Lung (tissue), 11 donors: ENCODE measurements at regions not wholly inside any gene's neighbourhood (a gene's known extent, or its start where the extent isn't known, plus 50 kb on each side); places are given as distances from the start of the nearest gene placed in this dataset.
A peak's percentile ranks its signal among the peaks of the same experiment; 100 is the strongest.

ENCODE experiments used
- ATAC-seq: fragments of 200-7000 bp; cut with Tn5 transposase; one replicate; pipeline ENCODE4 v1.9.1; 2020; ENCODE audit warnings: moderate number of reproducible peaks; ENCODE audit not compliant: insufficient read depth, low FRiP score
- DNase-seq, 3 donors: peaks; one replicate each; pipeline ENCODE4 v3.0.0-alpha.2; 2013 to 2017
- H3K27ac ChIP-seq, 2 donors: one replicate each; pipeline ENCODE4 v1.5.1; 2013; ENCODE audit warnings: mild to moderate bottlenecking in 2 of 2, moderate library complexity in 2 of 2, control low read depth in 1 of 2, inconsistent platforms in 1 of 2, low read depth in 1 of 2, low read length in 1 of 2
- H3K27me3 ChIP-seq, 3 donors: one replicate each; pipeline ENCODE4 v1.5.1; 2013; ENCODE audit warnings: low read length in 2 of 3; ENCODE audit not compliant: control insufficient read depth in 3 of 3, insufficient read depth in 3 of 3
- H3K36me3 ChIP-seq, 4 donors: one replicate each; pipeline ENCODE4 v1.5.1; 2013; ENCODE audit warnings: low read length in 4 of 4, mild to moderate bottlenecking in 1 of 4, moderate library complexity in 1 of 4; ENCODE audit not compliant: control insufficient read depth in 4 of 4, insufficient read depth in 4 of 4
- H3K4me1 ChIP-seq, 5 donors: one replicate each; pipeline ENCODE4 v1.5.1; 2013; ENCODE audit warnings: low read length in 5 of 5, mild to moderate bottlenecking in 2 of 5, moderate library complexity in 1 of 5; ENCODE audit not compliant: control insufficient read depth in 5 of 5, insufficient read depth in 5 of 5
- H3K4me3 ChIP-seq: one replicate; pipeline ENCODE4 v1.5.1; 2013; ENCODE audit warnings: mild to moderate bottlenecking, control low read depth, moderate library complexity
- H3K9ac ChIP-seq, 2 donors: one replicate each; pipeline ENCODE4 v1.5.1; 2013; ENCODE audit warnings: low read length in 2 of 2, control low read depth in 1 of 2; ENCODE audit not compliant: insufficient read depth in 1 of 2
- H3K9me3 ChIP-seq, 4 donors: one replicate each; pipeline ENCODE4 v1.5.1; 2013; ENCODE audit warnings: low read length in 3 of 4, mild to moderate bottlenecking in 1 of 4, moderate library complexity in 1 of 4; ENCODE audit not compliant: control insufficient read depth in 4 of 4, insufficient read depth in 3 of 4
- WGBS, 2 donors: extraction: QIAGEN DNeasy Blood & Tissue Kit; methylation state at CpG; one replicate each; pipeline ENCODE4 v1.1.7; 2013; 5-methylcytosine and 5-hydroxymethylcytosine counted together
- TF ChIP-seq, protein P1 (sequence below): IDR thresholded peaks from 2 replicates; pipeline ENCODE4 v1.5.1; 2012; ENCODE audit warnings: mild to moderate bottlenecking; ENCODE audit errors: control extremely low read depth, extremely low read depth
- donor health status: control.
- donor health status: control.
- donor health status: Bipolar disorder and iron deficiency.
- donor health status: healthy.
- donor health status: DM: yes; HTN: yes; CAD: no.

DNA sequence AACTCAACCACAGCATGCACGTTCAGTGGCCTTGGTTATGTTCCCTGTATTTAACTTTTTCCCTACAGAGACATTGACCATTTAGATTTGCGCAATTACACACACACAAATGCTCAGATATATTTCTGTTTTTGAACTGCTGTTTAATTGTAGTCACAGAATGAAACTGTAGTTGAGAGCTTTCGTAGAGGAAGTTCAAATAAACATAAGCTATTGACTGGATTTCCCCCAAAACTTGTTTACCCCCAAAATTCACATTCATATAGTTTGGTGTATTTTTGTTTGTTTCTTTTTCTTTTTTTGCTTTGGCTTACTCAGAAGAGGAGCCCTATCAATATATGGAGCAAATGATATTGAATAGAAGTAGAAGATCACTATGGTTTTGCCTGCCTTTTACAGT lies 921.0 kb downstream of the ADGRL2 start:
- Histone ChIP-seq H3K4me1 (no peaks in the 10 kb centered on the region), H3K9me3 (no peaks in the 10 kb centered on the region), H3K36me3 (no peaks in the 10 kb centered on the region), H3K27me3 (no peaks in the 10 kb centered on the region), H3K27ac (no peak overlapping the region), H3K4me3 (no peak overlapping the region), H3K9ac (no peak overlapping the region)
- ATAC-seq = no peak
- TF ChIP-seq, protein P1, sequence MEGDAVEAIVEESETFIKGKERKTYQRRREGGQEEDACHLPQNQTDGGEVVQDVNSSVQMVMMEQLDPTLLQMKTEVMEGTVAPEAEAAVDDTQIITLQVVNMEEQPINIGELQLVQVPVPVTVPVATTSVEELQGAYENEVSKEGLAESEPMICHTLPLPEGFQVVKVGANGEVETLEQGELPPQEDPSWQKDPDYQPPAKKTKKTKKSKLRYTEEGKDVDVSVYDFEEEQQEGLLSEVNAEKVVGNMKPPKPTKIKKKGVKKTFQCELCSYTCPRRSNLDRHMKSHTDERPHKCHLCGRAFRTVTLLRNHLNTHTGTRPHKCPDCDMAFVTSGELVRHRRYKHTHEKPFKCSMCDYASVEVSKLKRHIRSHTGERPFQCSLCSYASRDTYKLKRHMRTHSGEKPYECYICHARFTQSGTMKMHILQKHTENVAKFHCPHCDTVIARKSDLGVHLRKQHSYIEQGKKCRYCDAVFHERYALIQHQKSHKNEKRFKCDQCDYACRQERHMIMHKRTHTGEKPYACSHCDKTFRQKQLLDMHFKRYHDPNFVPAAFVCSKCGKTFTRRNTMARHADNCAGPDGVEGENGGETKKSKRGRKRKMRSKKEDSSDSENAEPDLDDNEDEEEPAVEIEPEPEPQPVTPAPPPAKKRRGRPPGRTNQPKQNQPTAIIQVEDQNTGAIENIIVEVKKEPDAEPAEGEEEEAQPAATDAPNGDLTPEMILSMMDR = no peak
- DNase-seq = no peak
- 78 to 93% methylated on average over 3 of the region's 3 CpGs for WGBS, 2 donors

DNA sequence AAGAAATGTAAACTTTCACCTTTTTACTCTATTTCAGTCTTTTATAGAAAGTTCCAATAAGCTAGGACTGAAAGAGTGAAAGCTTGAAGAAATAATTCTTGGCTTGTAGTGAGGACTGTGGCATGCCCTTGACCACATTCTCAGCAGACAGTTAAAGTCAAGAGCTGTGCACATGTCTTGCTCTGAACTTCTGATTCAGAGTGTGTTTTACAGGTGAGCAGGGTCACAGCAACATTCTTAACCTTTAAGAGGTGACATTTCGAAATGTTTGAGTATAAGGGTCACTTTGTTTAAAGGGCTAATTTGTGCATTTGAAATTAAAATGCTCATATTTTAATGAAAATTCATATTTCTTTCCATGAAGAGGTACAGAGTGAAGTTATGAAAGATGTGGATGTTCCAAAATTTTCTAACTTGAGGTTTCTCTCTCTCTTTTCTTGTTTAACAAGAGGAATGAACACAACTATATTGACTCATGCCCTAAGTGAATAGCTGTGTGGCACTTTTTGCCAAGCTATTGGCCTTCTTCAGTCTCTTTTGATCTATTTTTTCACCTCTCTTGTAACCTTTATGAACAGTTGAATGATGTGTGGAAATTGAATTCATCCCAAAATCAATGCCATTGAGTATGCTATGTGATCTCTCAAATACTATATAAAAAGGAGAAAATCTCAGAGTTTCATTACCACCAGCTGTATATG lies 918.1 kb downstream of the ADGRL2 start:
- no peak for DNase-seq
- 68 to 85% methylated on average over 1 of the region's 1 CpG for whole genome bisulfite sequencing, 2 donors

DNA sequence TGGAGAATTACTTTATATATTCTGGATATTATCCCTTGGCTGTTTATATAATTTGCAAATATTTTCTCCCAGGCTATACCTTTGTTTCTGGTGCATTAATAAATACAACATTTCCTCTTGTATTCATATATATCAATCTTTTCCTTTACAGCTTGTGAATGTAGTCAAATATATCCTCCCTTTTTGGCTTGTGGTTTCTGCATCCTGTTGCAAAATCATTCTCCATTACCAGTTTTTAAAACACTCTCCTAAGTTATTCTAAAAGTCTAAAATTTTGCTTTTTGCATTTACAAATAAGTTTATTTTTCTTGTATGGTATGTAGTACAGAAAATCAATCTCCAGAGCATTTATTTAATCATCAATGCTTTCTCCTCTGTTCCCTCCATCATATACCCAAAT lies 909.4 kb downstream of the ADGRL2 start:
- no peaks in the 10 kb centered on the region for H3K27me3 ChIP-seq
- H3K9ac ChIP-seq = no peak overlapping the region
- peaks cover 0 to 9% (median 0%) of the 10 kb centered on the region in 5 donors for H3K4me1 ChIP-seq
- H3K36me3 ChIP-seq = no peaks in the 10 kb centered on the region
- TF ChIP-seq, protein P1 = no peak
- no peak overlapping the region for H3K4me3 ChIP-seq
- peaks cover 0 to 2% (median 0%) of the 10 kb centered on the region in 4 donors for H3K9me3 ChIP-seq
- no peak overlapping the region for H3K27ac ChIP-seq
- DNase-seq = peak in 1 of 3 donors; percentile 12
- ATAC-seq = no peak

More for the DNA sequence above, 918.1 kb downstream of the ADGRL2 start:
- Histone ChIP-seq H3K9me3 (peaks cover 0 to 2% (median 0%) of the 10 kb centered on the region in 4 donors), H3K27me3 (no peaks in the 10 kb centered on the region), H3K27ac (no peak overlapping the region), H3K4me1 (no peaks in the 10 kb centered on the region), H3K9ac (no peak overlapping the region), H3K36me3 (no peaks in the 10 kb centered on the region), H3K4me3 (no peak overlapping the region)
- ATAC-seq = no peak
- TF ChIP-seq, protein P1 = no peak

DNA sequence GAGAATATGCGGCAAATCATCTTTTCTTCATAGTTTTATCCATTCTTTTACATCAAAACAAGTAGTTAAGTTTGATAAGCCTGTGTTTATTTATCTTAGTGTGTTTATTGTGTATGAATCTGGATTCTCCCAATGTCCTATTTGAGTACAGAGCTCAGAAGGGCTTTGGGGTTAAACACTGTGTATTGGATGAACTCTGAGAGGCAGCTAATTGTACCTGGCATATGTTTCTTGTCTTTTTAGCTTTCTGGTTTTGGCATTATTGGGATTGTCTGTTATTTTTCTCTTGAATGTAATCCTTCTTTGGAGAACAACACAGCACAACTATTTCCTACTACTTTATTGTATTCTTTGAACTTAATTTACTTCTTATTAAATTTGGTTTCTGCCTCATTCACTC lies 906.9 kb downstream of the ADGRL2 start:
- Histone ChIP-seq H3K27me3 (no peaks in the 10 kb centered on the region), H3K36me3 (no peaks in the 10 kb centered on the region), H3K4me1 (peaks cover 0 to 22% (median 0%) of the 10 kb centered on the region in 5 donors), H3K4me3 (no peak overlapping the region), H3K9me3 (no peaks in the 10 kb centered on the region), H3K27ac (no peak overlapping the region), H3K9ac (no peak overlapping the region)
- ATAC-seq (no peak), DNase-seq (peak in 2 of 3 donors; percentile 60 to 83)
- WGBS, 2 donors = 82 to 91% methylated on average over 1 of the region's 1 CpG
- TF ChIP-seq, protein P1 = no peak
